Prostate gland (tissue), 2 donors: ENCODE measurements at regions not wholly inside any gene's neighbourhood (a gene's known extent, or its start where the extent isn't known, plus 50 kb on each side); places are given as distances from the start of the nearest gene placed in this dataset.

Experiments
- CTCF ChIP-seq, 4 experiments: fragments of 200-600 bp in 2 of 4; fragments of 450-650 bp in 2 of 4; sonication (generic) in 2 of 4; IDR thresholded peaks; 1 replicate in 3 of 4; 2 replicates in 1 of 4; pipeline ENCODE4 v1.5.1; 2016 to 2019; ENCODE audit warnings: antibody characterized with exemption in 4 of 4, mild to moderate bottlenecking in 2 of 4, moderate library complexity in 2 of 4
- POLR2A ChIP-seq: fragments of 450-650 bp; IDR thresholded peaks from one replicate; pipeline ENCODE4 v1.6.1; 2016; ENCODE audit warnings: antibody characterized with exemption, mild to moderate bottlenecking
- POLR2AphosphoS5 ChIP-seq: sonication (generic); formaldehyde crosslinking; IDR thresholded peaks from one replicate; pipeline ENCODE4 v1.6.1; 2017; ENCODE audit warnings: antibody characterized with exemption

DNA sequence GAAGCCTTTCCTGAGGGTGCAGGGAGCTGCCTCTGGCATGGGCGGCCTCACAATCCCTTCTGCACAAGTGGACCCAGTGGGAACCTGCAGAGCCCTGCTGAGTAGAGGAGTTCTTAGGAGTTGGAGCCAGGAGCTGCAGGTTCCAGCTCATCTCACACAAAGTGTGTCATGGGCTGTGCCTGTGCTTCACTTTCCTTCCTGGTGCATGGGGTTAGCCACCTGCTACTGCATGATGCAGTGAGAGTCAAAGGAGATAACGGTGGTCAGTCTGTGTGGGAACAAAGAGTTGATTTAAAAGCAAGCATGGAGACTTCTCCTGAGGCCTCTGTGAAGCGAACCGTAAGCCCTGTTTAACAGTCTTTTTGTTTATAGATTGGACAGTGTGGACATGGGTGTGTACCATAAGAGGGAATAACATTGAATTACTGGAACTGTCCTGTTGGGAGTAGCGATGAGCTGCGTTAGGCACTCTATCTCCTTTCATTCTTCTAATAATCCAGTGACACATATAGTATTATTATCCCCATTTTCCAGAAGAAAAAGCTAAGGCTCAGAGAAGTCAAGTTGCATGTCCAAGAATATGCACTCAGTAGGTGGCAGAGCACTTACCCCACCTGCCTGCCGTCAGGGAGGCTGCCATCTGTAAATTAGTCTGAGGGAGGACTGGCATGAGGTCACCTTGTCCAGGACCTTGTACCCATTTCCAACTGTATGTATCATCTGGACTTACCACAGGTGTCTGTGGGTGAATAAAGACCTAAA lies 68.7 kb upstream of the PRR23C start:
- TF ChIP-seq POLR2A (no peak), CTCF (IDR thresholded peaks at IDR 0.05) (no peak), POLR2AphosphoS5 (no peak)
